ENCODE measurements at regions not wholly inside any gene's neighbourhood (a gene's known extent, or its start where the extent isn't known, plus 50 kb on each side); places are given as distances from the start of the nearest gene placed in this dataset.

DNA sequence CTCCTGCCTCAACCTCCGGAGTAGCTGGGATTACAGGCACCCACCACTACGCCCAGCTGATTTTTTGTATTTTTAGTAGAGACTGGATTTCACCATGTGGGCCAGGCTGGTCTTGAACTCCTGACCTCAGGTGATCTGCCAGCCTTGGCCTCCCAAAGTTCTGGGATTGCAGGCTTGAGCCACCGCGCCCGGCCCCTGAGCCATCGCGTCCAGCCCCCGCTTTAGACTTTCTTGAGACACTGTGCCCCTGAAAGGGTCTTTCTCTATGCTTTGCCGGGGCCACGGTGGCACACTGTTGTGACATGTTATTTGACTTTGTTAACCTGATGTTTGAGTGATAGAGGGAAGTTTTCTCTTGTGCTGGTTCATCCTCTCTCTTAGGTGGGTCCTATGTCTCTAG is 186.4 kb downstream of the BTG1 start:
- DNase-seq (ENCODE audit: extremely low read depth, low read depth), result no peak

DNA sequence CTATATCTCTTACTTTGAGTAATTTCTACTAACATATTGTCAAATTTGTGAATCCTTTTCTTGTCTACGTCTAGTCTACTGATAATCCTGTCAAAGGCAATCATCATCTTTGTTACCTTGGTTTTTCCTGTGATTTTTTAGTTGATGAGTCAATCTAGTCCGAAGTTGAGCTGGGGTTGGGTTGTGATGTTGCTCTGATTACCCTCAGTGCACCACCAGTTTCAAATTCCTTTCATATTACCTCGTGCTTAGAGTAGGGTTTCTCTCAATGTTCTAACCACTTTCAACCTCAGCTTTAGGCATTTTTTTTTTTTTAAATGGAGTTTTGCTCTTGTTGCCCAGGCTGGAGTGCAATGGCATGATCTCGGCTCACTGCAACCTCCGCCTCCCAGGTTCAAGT is 186.8 kb downstream of the BTG1 start:
- DNase-seq (ENCODE audit: extremely low read depth, low read depth), result no peak
- TF ChIP-seq, protein P1, sequence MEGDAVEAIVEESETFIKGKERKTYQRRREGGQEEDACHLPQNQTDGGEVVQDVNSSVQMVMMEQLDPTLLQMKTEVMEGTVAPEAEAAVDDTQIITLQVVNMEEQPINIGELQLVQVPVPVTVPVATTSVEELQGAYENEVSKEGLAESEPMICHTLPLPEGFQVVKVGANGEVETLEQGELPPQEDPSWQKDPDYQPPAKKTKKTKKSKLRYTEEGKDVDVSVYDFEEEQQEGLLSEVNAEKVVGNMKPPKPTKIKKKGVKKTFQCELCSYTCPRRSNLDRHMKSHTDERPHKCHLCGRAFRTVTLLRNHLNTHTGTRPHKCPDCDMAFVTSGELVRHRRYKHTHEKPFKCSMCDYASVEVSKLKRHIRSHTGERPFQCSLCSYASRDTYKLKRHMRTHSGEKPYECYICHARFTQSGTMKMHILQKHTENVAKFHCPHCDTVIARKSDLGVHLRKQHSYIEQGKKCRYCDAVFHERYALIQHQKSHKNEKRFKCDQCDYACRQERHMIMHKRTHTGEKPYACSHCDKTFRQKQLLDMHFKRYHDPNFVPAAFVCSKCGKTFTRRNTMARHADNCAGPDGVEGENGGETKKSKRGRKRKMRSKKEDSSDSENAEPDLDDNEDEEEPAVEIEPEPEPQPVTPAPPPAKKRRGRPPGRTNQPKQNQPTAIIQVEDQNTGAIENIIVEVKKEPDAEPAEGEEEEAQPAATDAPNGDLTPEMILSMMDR (IDR thresholded peaks at IDR 0.05; ENCODE audit: low read depth, low read length), result no peak

More for the DNA sequence above, 186.4 kb downstream of the BTG1 start:
- TF ChIP-seq, protein P1 (IDR thresholded peaks at IDR 0.05; ENCODE audit: low read depth, low read length), result no peak

DNA sequence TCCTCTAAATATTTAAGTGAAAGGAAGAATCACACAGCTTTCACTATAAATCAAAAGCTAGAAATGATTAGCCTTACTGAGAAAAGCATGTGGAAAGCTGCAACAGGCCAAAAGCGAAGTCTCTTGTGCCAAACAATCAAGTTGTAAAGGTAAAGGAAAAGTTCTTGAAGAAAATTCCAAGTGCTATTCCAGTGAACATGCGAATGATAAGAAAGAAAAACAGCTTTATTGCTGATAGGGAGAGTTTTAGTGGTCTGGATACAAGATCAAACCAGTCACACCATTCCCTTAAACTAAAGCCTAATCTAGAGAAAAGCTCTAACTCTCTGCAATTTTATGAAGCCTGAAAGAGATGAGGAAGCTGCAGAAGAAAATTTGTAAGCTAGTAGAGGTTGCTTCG is 190.9 kb downstream of the BTG1 start:
- TF ChIP-seq, protein P1 (IDR thresholded peaks at IDR 0.05; ENCODE audit: low read depth, low read length), result no peak
- DNase-seq (ENCODE audit: extremely low read depth, low read depth), result no peak

DNA sequence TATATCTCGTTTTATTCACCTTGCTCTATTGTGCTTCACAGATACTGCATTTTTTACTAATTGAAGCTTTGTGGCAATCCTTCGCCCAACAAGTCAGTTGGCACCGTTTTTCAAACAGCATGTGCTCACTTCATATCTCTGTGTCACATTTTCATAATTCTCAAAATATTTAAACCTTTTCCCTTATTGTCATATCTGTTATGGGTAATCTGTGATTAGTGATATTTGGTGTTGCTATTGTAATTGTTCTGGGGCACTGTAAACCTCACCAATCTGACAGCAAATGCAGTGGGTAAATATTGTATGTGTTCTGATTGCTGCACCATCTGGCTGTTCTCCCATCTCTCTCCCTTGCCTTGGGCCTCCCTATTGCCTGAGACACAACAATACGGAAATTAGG is 191.3 kb downstream of the BTG1 start:
- TF ChIP-seq, protein P1 (IDR thresholded peaks at IDR 0.05; ENCODE audit: low read depth, low read length), result no peak
- DNase-seq (ENCODE audit: extremely low read depth, low read depth), result no peak

DNA sequence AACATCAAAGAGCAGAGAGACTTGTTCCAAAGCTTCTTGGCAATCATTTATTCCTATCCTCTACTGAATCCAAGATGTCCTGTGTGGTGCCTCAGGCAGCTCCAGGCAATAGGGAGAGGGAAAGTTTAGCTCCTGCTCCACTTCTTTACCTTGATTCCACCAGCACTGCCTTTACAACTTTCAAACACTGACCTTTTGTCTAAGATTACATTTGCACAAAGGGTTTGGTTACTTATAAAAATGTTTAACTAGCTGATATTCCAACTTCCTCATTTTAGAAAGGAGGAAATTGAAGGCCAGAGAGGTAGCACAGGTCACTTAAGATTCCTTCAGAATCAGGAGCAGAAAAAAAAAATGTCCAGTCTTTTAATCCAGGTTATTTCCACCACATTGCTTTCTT is 192.7 kb downstream of the BTG1 start:
- TF ChIP-seq, protein P1 (IDR thresholded peaks at IDR 0.05; ENCODE audit: low read depth, low read length), result no peak
- no peak for DNase-seq (ENCODE audit: extremely low read depth, low read depth)

DNA sequence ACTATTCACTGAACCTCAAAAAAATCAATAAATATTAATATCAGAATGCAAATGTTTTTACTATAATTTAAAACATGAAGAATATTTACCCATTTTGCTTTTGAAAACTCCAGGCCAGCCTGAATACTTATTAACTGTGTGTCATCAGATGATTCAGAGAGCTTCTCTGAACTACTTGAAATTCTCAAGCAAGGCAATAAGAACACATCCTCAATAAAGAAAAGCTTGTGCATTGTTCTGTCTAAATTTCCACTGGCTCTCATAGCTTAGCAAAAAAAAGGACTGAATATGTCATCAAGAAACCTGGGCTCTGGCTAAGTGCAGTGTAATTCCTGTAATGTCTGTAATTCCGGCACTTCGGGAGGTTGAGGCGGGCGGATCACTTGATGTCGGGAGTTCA is 194.1 kb downstream of the BTG1 start:
- TF ChIP-seq, protein P1 (IDR thresholded peaks at IDR 0.05; ENCODE audit: low read depth, low read length), result no peak
- DNase-seq (ENCODE audit: extremely low read depth, low read depth), result no peak

DNA sequence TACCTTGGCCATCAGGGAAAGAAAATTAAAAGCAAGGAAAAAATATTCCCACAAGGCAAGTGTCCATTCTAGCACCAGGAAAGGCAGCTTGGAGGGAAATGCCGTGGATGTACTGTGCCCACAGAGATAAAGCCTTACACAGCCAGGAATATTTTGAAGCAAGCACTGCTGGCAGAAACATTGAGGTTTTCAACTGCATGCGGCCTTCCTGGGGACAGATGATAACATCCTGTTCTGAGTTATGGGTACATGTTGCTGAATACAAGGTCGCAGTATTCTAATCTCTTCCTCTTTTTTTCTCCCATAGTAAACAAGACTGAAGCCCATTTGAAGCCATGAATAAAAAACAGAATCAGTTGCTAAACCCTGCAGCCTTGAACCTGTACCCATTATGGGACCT is 197.1 kb downstream of the BTG1 start:
- TF ChIP-seq, protein P1 (IDR thresholded peaks at IDR 0.05; ENCODE audit: low read depth, low read length), result no peak
- no peak for DNase-seq (ENCODE audit: extremely low read depth, low read depth)
